Bronchial epithelial cell (primary cell): ENCODE measurements at regions not wholly inside any gene's neighbourhood (a gene's known extent, or its start where the extent isn't known, plus 50 kb on each side); places are given as distances from the start of the nearest gene placed in this dataset.
A peak's percentile ranks its signal among the peaks of the same experiment; 100 is the strongest.

Experiments
- DNase-seq: peaks from one replicate; pipeline ENCODE4 v3.0.0-alpha.2; 2010; ENCODE audit warnings: low read depth
- FAIRE-seq: peaks from 2 replicates; lab custom pipeline; 2011; peaks lifted over from hg19 to GRCh38; lab: Jason Lieb, UNC
- H3K27me3 ChIP-seq: 2 replicates; pipeline ENCODE4 v1.5.1; 2011; ENCODE audit warnings: low read length; ENCODE audit not compliant: control insufficient read depth, insufficient read depth
- H3K36me3 ChIP-seq: 2 replicates; pipeline ENCODE4 v1.5.1; 2011; ENCODE audit warnings: low read length; ENCODE audit not compliant: control insufficient read depth, insufficient read depth
- H3K4me3 ChIP-seq: 2 replicates; pipeline ENCODE4 v1.5.1; 2011; ENCODE audit warnings: mild to moderate bottlenecking, low read depth, low read length, control low read depth
- TF ChIP-seq, protein P1 (sequence below): IDR thresholded peaks from 2 replicates; pipeline ENCODE4 v1.5.1; 2011; ENCODE audit warnings: mild to moderate bottlenecking, moderate library complexity, low read length, control low read depth, inconsistent platforms; ENCODE audit not compliant: insufficient read depth, severe bottlenecking

GRCh38 chr14:100423317-100424010 lies 100.3 kb downstream of the SLC25A47 start:
- Histone ChIP-seq H3K27me3 (no peaks in the 10 kb centered on the region), H3K4me3 (no peak overlapping the region), H3K36me3 (peaks cover 1% of the 10 kb centered on the region)
- DNase-seq (no peak), FAIRE-seq (no peak)
- TF ChIP-seq, protein P1, sequence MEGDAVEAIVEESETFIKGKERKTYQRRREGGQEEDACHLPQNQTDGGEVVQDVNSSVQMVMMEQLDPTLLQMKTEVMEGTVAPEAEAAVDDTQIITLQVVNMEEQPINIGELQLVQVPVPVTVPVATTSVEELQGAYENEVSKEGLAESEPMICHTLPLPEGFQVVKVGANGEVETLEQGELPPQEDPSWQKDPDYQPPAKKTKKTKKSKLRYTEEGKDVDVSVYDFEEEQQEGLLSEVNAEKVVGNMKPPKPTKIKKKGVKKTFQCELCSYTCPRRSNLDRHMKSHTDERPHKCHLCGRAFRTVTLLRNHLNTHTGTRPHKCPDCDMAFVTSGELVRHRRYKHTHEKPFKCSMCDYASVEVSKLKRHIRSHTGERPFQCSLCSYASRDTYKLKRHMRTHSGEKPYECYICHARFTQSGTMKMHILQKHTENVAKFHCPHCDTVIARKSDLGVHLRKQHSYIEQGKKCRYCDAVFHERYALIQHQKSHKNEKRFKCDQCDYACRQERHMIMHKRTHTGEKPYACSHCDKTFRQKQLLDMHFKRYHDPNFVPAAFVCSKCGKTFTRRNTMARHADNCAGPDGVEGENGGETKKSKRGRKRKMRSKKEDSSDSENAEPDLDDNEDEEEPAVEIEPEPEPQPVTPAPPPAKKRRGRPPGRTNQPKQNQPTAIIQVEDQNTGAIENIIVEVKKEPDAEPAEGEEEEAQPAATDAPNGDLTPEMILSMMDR = no peak

- Histone ChIP-seq H3K4me3 (no peak overlapping the region), H3K36me3 (peaks cover 1% of the 10 kb centered on the region), H3K27me3 (no peaks in the 10 kb centered on the region)
- FAIRE-seq (no peak), DNase-seq (no peak)
- TF ChIP-seq, protein P1 = no peak
Observed at GRCh38 chr14:100424504-100425428, 101.6 kb downstream of the SLC25A47 start.

- peaks cover 1% of the 10 kb centered on the region for H3K36me3 ChIP-seq
- DNase-seq (no peak), FAIRE-seq (no peak)
- no peak overlapping the region for H3K4me3 ChIP-seq
- no peaks in the 10 kb centered on the region for H3K27me3 ChIP-seq
- TF ChIP-seq, protein P1 = no peak
Observed at GRCh38 chr14:100425429-100425827, 102.3 kb downstream of the SLC25A47 start.

DNA sequence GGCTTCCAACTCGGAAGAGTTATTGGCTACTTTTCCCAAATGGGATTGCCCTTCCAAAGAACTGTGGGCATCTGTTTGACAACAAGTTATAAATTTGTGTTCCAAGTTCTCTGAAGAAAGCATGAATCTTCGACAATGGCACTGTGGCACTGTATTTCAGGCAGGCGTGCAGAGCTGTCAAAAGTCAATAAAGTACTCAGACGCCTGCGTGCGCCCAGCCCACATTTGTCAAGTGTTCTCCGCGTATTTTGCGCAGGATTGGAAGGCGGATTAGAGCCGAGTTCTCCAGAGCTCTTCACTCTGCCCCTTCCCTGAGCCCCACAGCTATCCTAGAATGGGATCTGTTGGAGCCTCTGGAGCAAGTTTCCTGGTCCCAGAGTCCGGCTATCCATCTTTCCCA lies 103.2 kb downstream of the SLC25A47 start:
- H3K27me3 ChIP-seq = no peaks in the 10 kb centered on the region
- DNase-seq = no peak
- H3K36me3 ChIP-seq = peaks cover 1% of the 10 kb centered on the region
- FAIRE-seq = no peak
- TF ChIP-seq, protein P1 = no peak
- no peak overlapping the region for H3K4me3 ChIP-seq

- Histone ChIP-seq H3K27me3 (no peaks in the 10 kb centered on the region), H3K4me3 (no peak overlapping the region), H3K36me3 (peaks cover 1% of the 10 kb centered on the region)
- TF ChIP-seq, protein P1 = no peak
- DNase-seq (no peak), FAIRE-seq (peak; percentile 13)
Observed at GRCh38 chr14:100427166-100427565, 104.0 kb downstream of the SLC25A47 start.
